H9 (cell line): ENCODE measurements at regions not wholly inside any gene's neighbourhood (a gene's known extent, or its start where the extent isn't known, plus 50 kb on each side); places are given as distances from the start of the nearest gene placed in this dataset.

Experiments
- DNase-seq: peaks from one replicate; pipeline ENCODE4 v3.0.0-alpha.2; 2017
- H2AFZ ChIP-seq: one replicate; pipeline ENCODE4 v1.6.1; 2013; ENCODE audit warnings: mild to moderate bottlenecking, low read length, control low read depth, moderate library complexity
- H2AK5ac ChIP-seq: 2 replicates; pipeline ENCODE4 v1.6.1; 2013; ENCODE audit warnings: low read length, control low read depth, mixed read lengths; ENCODE audit not compliant: insufficient read length
- H2BK120ac ChIP-seq: one replicate; pipeline ENCODE4 v1.6.1; 2013; ENCODE audit warnings: low read depth, mild to moderate bottlenecking, low read length, control low read depth, inconsistent platforms; ENCODE audit not compliant: poor library complexity, severe bottlenecking
- H2BK12ac ChIP-seq: 2 replicates; pipeline ENCODE4 v1.6.1; 2013; ENCODE audit warnings: low read length, control low read depth, mixed read lengths, low read depth; ENCODE audit not compliant: insufficient read length
- H2BK15ac ChIP-seq: 2 replicates; pipeline ENCODE4 v1.6.1; 2013; ENCODE audit warnings: low read depth, low read length, control low read depth
- H2BK20ac ChIP-seq: one replicate; pipeline ENCODE4 v1.6.1; 2013; ENCODE audit warnings: low read depth, mild to moderate bottlenecking, low read length, control low read depth, inconsistent platforms; ENCODE audit not compliant: poor library complexity, severe bottlenecking
- H2BK5ac ChIP-seq: 2 replicates; pipeline ENCODE4 v1.6.1; 2013; ENCODE audit warnings: low read length, control low read depth, mixed read lengths; ENCODE audit not compliant: insufficient read length
- H3K14ac ChIP-seq: 2 replicates; pipeline ENCODE4 v1.6.1; 2013; ENCODE audit warnings: low read length, control low read depth; ENCODE audit not compliant: insufficient read depth
- H3K18ac ChIP-seq: 2 replicates; pipeline ENCODE4 v1.6.1; 2013; ENCODE audit warnings: low read depth, mild to moderate bottlenecking, mixed read lengths, low read length, control low read depth; ENCODE audit not compliant: insufficient read length
- H3K23ac ChIP-seq: 2 replicates; pipeline ENCODE4 v1.6.1; 2013; ENCODE audit warnings: low read length, control low read depth, mixed read lengths, low read depth; ENCODE audit not compliant: insufficient read length
- H3K23me2 ChIP-seq: 2 replicates; pipeline ENCODE4 v1.6.1; 2013; ENCODE audit warnings: low read depth, mild to moderate bottlenecking, mixed read lengths, low read length, control low read depth; ENCODE audit not compliant: insufficient read length, poor library complexity, severe bottlenecking
- H3K27ac ChIP-seq: 2 replicates; pipeline ENCODE4 v1.5.1; 2013; ENCODE audit warnings: low read length, control low read depth, mixed read lengths, low read depth; ENCODE audit not compliant: insufficient read length
- H3K27me3 ChIP-seq: 2 replicates; pipeline ENCODE4 v1.6.1; 2013; ENCODE audit warnings: low read length, control low read depth, inconsistent platforms; ENCODE audit not compliant: insufficient read depth
- H3K4ac ChIP-seq: 2 replicates; pipeline ENCODE4 v1.6.1; 2013; ENCODE audit warnings: low read depth, mild to moderate bottlenecking, control low read depth, inconsistent platforms, low read length, moderate library complexity
- H3K4me1 ChIP-seq: 2 replicates; pipeline ENCODE4 v1.6.1; 2013; ENCODE audit warnings: low read length, control low read depth, inconsistent platforms; ENCODE audit not compliant: insufficient read depth
- H3K4me2 ChIP-seq: 2 replicates; pipeline ENCODE4 v1.6.1; 2013; ENCODE audit warnings: low read length, control low read depth, mixed read lengths; ENCODE audit not compliant: insufficient read length, insufficient read depth
- H3K56ac ChIP-seq: 2 replicates; pipeline ENCODE4 v1.6.1; 2013; ENCODE audit warnings: low read depth, mild to moderate bottlenecking, mixed read lengths, low read length, control low read depth; ENCODE audit not compliant: insufficient read length
- H3K79me1 ChIP-seq: 2 replicates; pipeline ENCODE4 v1.6.1; 2013; ENCODE audit warnings: low read depth, mild to moderate bottlenecking, moderate library complexity, low read length, control low read depth, inconsistent platforms; ENCODE audit not compliant: insufficient read depth, poor library complexity, severe bottlenecking
- H3K79me2 ChIP-seq: 2 replicates; pipeline ENCODE4 v1.6.1; 2013; ENCODE audit warnings: low read length, control low read depth, inconsistent platforms; ENCODE audit not compliant: insufficient read depth
- H3K9ac ChIP-seq: 2 replicates; pipeline ENCODE4 v1.6.1; 2013; ENCODE audit warnings: low read length, control low read depth, mixed read lengths; ENCODE audit not compliant: insufficient read length; ENCODE audit errors: extremely low read depth
- H3K9me3 ChIP-seq: one replicate; pipeline ENCODE4 v1.6.1; 2013; ENCODE audit warnings: low read depth, low read length, inconsistent platforms; ENCODE audit not compliant: control insufficient read depth
- H3T11ph ChIP-seq: one replicate; pipeline ENCODE4 v1.6.1; 2013; ENCODE audit warnings: mild to moderate bottlenecking, low read length, control low read depth, inconsistent platforms
- H4K20me1 ChIP-seq: one replicate; pipeline ENCODE4 v1.6.1; 2013; ENCODE audit not compliant: control insufficient read depth, insufficient read length, insufficient read depth
- H4K5ac ChIP-seq: 2 replicates; pipeline ENCODE4 v1.6.1; 2013; ENCODE audit warnings: low read depth, mild to moderate bottlenecking, mixed read lengths, low read length, control low read depth; ENCODE audit not compliant: insufficient read length
- H4K8ac ChIP-seq: replicated peaks from 2 replicates; pipeline ENCODE4 v1.6.1; 2013; ENCODE audit warnings: low read length, control low read depth, mixed read lengths, low read depth; ENCODE audit not compliant: insufficient read length
- H4K91ac ChIP-seq: 2 replicates; pipeline ENCODE4 v1.6.1; 2013; ENCODE audit warnings: low read depth, mild to moderate bottlenecking, moderate library complexity, mixed read lengths, low read length, control low read depth; ENCODE audit not compliant: insufficient read length
- H3K27ac Mint-ChIP-seq, 3 experiments: 2 replicates in 2 of 3; 3 replicates in 1 of 3; pipeline ENCODE4 v1.8.0; 2020 to 2021; ENCODE audit warnings: mixed read lengths in 3 of 3, mild to moderate bottlenecking in 1 of 3, moderate library complexity in 1 of 3
- H3K27me3 Mint-ChIP-seq: 2 replicates; pipeline ENCODE4 v1.8.0; 2021; ENCODE audit warnings: low read depth, mild to moderate bottlenecking, moderate library complexity, mixed read lengths
- H3K36me3 Mint-ChIP-seq, 3 experiments: 2 replicates in 2 of 3; 3 replicates in 1 of 3; pipeline ENCODE4 v1.8.0; 2020 to 2021; ENCODE audit warnings: low read depth in 3 of 3, mixed read lengths in 3 of 3; ENCODE audit not compliant: insufficient read depth in 1 of 3
- H3K4me1 Mint-ChIP-seq, 2 experiments: 2 replicates each; pipeline ENCODE4 v1.8.0; 2020; ENCODE audit warnings: mixed read lengths in 2 of 2
- H3K4me3 Mint-ChIP-seq, 2 experiments: 2 replicates in 1 of 2; 3 replicates in 1 of 2; pipeline ENCODE4 v1.8.0; 2020 to 2021; ENCODE audit warnings: mild to moderate bottlenecking in 2 of 2, mixed read lengths in 2 of 2, moderate library complexity in 1 of 2
- H3K9me3 Mint-ChIP-seq, 2 experiments: 2 replicates in 1 of 2; 3 replicates in 1 of 2; pipeline ENCODE4 v1.8.0; 2020; ENCODE audit warnings: mild to moderate bottlenecking in 2 of 2, mixed read lengths in 2 of 2, moderate library complexity in 1 of 2
- WGBS: extraction: QIAGEN DNeasy Blood & Tissue Kit; methylation state at CpG from one replicate; pipeline ENCODE4 v1.1.7; 2013; ENCODE audit warnings: missing lambda C conversion rate, low lambda C conversion rate, mixed read lengths; ENCODE audit not compliant: insufficient read length; ENCODE audit errors: extremely low coverage; 5-methylcytosine and 5-hydroxymethylcytosine counted together
- TF ChIP-seq, protein P1 (sequence below): fragments of 200-600 bp; sonication (generic); conservative IDR thresholded peaks from 3 replicates; pipeline ENCODE4 v1.8.0; 2021; ENCODE audit warnings: antibody characterized with exemption, mild to moderate bottlenecking

DNA sequence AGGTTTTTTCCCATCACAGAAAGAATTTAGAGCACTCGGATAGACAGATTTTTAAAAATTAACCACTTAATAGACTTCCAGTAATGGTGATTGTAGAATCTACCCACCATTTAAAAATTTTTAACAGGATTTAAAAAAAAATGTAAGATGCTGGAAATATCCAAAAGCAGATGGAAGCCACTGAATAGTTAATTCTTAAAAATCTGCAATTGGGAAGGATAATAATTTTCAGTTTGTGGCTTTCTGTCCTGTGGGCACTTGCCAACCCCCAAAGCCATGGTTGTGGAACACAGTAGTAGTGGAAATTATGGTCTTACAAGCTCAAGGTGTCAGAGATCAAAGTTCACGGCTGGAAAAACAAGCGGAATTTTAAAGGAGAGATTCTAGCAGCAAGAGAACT is 101.0 kb upstream of the SP4 start:
- Histone ChIP-seq H2AK5ac (no peak overlapping the region), H2AFZ (no peak overlapping the region), H3K9me3 (no peaks in the 10 kb centered on the region), H2BK120ac (no peak overlapping the region), H3K18ac (no peak overlapping the region), H3K79me1 (no peaks in the 10 kb centered on the region), H3K23me2 (no peaks in the 10 kb centered on the region), H3K79me2 (no peaks in the 10 kb centered on the region), H3K4me2 (no peak overlapping the region), H3K56ac (no peak overlapping the region), H3K4me1 (no peaks in the 10 kb centered on the region), H3K27me3 (no peaks in the 10 kb centered on the region), H3K4ac (no peak overlapping the region), H3K27ac (no peak overlapping the region), H2BK5ac (no peak overlapping the region), H4K8ac (no peak overlapping the region), H4K5ac (no peak overlapping the region), H3K9ac (no peak overlapping the region), H3T11ph (no peak overlapping the region), H2BK12ac (no peak overlapping the region), H2BK15ac (no peak overlapping the region), H2BK20ac (no peak overlapping the region), H4K20me1 (no peaks in the 10 kb centered on the region), H3K14ac (no peak overlapping the region), H3K23ac (no peak overlapping the region), H4K91ac (no peak overlapping the region)
- H3K36me3 Mint-ChIP-seq: peaks cover 2 to 9% (median 2%) of the 10 kb centered on the region in 3 experiments; a peak in 4 of 7 replicates
- H3K27me3 Mint-ChIP-seq: no peaks in the 10 kb centered on the region
- DNase-seq: no peak
- H3K4me1 Mint-ChIP-seq: peaks cover 0 to 3% of the 10 kb centered on the region in 2 experiments; a peak in 1 of 4 replicates
- H3K4me3 Mint-ChIP-seq: no peak overlapping the region
- H3K27ac Mint-ChIP-seq: no peak overlapping the region
- TF ChIP-seq, protein P1, sequence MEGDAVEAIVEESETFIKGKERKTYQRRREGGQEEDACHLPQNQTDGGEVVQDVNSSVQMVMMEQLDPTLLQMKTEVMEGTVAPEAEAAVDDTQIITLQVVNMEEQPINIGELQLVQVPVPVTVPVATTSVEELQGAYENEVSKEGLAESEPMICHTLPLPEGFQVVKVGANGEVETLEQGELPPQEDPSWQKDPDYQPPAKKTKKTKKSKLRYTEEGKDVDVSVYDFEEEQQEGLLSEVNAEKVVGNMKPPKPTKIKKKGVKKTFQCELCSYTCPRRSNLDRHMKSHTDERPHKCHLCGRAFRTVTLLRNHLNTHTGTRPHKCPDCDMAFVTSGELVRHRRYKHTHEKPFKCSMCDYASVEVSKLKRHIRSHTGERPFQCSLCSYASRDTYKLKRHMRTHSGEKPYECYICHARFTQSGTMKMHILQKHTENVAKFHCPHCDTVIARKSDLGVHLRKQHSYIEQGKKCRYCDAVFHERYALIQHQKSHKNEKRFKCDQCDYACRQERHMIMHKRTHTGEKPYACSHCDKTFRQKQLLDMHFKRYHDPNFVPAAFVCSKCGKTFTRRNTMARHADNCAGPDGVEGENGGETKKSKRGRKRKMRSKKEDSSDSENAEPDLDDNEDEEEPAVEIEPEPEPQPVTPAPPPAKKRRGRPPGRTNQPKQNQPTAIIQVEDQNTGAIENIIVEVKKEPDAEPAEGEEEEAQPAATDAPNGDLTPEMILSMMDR: no peak
- H3K9me3 Mint-ChIP-seq: peaks cover 3 to 4% of the 10 kb centered on the region in 2 experiments; a peak in 3 of 5 replicates
- WGBS: no CpG with 5 or more reads among the region's 3 CpGs
